Colonic mucosa (tissue), 4 donors: ENCODE measurements at regions not wholly inside any gene's neighbourhood (a gene's known extent, or its start where the extent isn't known, plus 50 kb on each side); places are given as distances from the start of the nearest gene placed in this dataset.

Source experiments
- DNase-seq: peaks from one replicate; pipeline ENCODE4 v3.0.0-alpha.2; 2020
- H3K27ac ChIP-seq: fragments of 200-600 bp; one replicate; pipeline ENCODE4 v1.8.0; 2021
- H3K27me3 ChIP-seq: fragments of 200-600 bp; one replicate; pipeline ENCODE4 v1.8.0; 2021
- H3K36me3 ChIP-seq: fragments of 200-600 bp; one replicate; pipeline ENCODE4 v1.8.0; 2021
- H3K4me1 ChIP-seq: fragments of 200-600 bp; one replicate; pipeline ENCODE4 v1.8.0; 2021; ENCODE audit warnings: mild to moderate bottlenecking
- H3K4me3 ChIP-seq: fragments of 200-600 bp; one replicate; pipeline ENCODE4 v1.8.0; 2021
- H3K9ac ChIP-seq, 2 donors: one replicate each; pipeline ENCODE4 v1.7.0; 2013; ENCODE audit warnings: control low read depth in 2 of 2, low read depth in 2 of 2, low read length in 2 of 2
- H3K9me3 ChIP-seq: fragments of 200-600 bp; one replicate; pipeline ENCODE4 v1.8.0; 2021
- intact Hi-C: fragments of 100-400 bp; cut with DNase I; formaldehyde crosslinking; loops from one replicate; pipeline ENCODE4 v1.14.1; 2022
- TF ChIP-seq, protein P1 (sequence below): fragments of 200-600 bp; IDR thresholded peaks from one replicate; pipeline ENCODE4 v1.8.0; 2022; ENCODE audit warnings: antibody characterized with exemption, mild to moderate bottlenecking
- donor health status: healthy.
- donor health status: DM: no; HTN: no; CAD: no.
- donor health status: DM: no; HTN: no; CAD: no.

DNA sequence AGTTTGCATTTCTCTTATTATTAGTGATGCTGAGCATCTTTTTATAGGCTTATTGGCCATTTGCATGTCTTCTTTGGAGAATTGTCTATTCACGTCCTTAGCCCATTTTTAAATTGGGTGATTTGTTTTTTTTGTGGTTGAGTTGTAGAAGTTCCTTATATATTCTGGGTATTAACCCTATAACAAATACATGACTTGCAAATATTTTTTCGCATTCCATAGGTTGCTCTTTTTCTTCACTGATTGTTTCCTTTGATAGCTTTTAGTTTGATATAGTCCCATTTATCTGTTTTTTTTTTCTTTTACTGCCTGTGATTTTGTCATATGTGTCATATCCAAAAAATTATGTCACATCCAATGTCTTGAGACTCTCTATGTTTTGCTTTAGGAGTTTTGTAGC lies 243.6 kb downstream of the GPD2 start:
- Histone ChIP-seq H3K27me3 (no peaks in the 10 kb centered on the region), H3K4me3 (no peak overlapping the region), H3K27ac (no peak overlapping the region), H3K4me1 (no peaks in the 10 kb centered on the region), H3K9ac (no peak overlapping the region), H3K9me3 (no peaks in the 10 kb centered on the region), H3K36me3 (no peaks in the 10 kb centered on the region)
- intact Hi-C loops: no loop called here
- DNase-seq: no peak
- TF ChIP-seq, protein P1, sequence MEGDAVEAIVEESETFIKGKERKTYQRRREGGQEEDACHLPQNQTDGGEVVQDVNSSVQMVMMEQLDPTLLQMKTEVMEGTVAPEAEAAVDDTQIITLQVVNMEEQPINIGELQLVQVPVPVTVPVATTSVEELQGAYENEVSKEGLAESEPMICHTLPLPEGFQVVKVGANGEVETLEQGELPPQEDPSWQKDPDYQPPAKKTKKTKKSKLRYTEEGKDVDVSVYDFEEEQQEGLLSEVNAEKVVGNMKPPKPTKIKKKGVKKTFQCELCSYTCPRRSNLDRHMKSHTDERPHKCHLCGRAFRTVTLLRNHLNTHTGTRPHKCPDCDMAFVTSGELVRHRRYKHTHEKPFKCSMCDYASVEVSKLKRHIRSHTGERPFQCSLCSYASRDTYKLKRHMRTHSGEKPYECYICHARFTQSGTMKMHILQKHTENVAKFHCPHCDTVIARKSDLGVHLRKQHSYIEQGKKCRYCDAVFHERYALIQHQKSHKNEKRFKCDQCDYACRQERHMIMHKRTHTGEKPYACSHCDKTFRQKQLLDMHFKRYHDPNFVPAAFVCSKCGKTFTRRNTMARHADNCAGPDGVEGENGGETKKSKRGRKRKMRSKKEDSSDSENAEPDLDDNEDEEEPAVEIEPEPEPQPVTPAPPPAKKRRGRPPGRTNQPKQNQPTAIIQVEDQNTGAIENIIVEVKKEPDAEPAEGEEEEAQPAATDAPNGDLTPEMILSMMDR: no peak

DNA sequence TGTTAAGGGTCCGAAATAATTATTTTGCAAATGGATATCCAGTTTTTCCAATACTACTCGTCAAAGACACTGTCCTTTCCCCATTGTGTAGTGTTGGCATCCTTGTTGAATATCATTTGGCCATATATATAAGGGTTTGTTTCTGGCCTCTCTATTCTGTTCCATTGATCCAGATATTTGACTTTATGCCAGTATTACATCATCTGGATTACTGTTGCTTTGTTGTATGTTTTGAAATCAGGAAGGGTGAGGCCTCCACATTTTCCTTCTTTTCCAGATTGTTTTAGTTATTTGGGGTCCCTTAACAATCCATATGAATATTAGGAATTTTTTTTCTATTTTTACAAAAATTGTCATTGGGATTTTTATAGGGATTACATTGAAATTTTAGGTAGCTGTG lies 244.1 kb downstream of the GPD2 start:
- H3K9ac ChIP-seq: no peak overlapping the region
- H3K36me3 ChIP-seq: no peaks in the 10 kb centered on the region
- H3K27me3 ChIP-seq: no peaks in the 10 kb centered on the region
- H3K9me3 ChIP-seq: no peaks in the 10 kb centered on the region
- TF ChIP-seq, protein P1: no peak
- intact Hi-C loops: no loop called here
- no peaks in the 10 kb centered on the region for H3K4me1 ChIP-seq
- DNase-seq: no peak
- no peak overlapping the region for H3K4me3 ChIP-seq
- no peak overlapping the region for H3K27ac ChIP-seq

DNA sequence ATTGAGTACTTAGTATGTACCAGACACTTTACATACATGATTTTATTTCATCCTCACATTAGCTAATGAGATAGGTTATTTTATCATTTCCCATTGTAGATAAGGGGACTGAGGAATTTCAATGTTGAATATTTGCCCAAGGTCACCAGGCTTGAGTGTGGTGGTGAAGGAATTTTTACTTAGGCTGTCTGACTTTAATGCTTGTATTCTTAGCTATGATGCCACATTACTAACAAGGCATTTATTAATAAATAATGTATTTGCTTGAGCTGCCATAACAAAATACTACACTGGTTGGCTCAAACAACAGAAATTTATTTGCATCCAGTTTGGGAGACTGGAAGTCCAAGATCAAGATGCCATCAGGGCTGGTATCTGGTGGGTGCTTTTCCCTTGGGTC lies 250.9 kb downstream of the GPD2 start:
- TF ChIP-seq, protein P1: no peak
- no peak for DNase-seq
- H3K9ac ChIP-seq: no peak overlapping the region
- no peaks in the 10 kb centered on the region for H3K9me3 ChIP-seq
- intact Hi-C loops: no loop called here
- H3K4me3 ChIP-seq: no peak overlapping the region
- no peaks in the 10 kb centered on the region for H3K27me3 ChIP-seq
- H3K27ac ChIP-seq: no peak overlapping the region
- H3K36me3 ChIP-seq: no peaks in the 10 kb centered on the region
- no peaks in the 10 kb centered on the region for H3K4me1 ChIP-seq

DNA sequence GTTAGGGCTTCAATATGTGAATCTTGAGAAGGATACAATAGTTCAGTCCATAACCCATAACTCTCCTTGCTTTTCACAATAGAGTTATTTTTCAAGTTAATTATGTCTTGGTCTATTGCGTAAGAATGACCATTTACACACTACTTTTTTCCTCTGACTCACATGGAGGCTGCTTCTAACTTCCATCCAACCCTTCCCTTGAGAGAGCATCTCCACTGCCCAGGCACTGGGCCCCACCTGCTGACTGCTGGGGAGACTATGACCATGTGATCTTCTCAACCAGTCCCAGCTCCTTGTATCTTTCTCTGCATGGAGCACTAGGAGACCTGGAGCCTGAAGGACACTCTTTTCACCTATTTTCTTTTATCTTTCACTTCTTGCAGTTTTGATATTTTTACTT lies 251.5 kb downstream of the GPD2 start:
- H3K4me1 ChIP-seq: no peaks in the 10 kb centered on the region
- TF ChIP-seq, protein P1: no peak
- H3K27me3 ChIP-seq: no peaks in the 10 kb centered on the region
- H3K4me3 ChIP-seq: no peak overlapping the region
- DNase-seq: no peak
- no peaks in the 10 kb centered on the region for H3K36me3 ChIP-seq
- no peak overlapping the region for H3K9ac ChIP-seq
- H3K27ac ChIP-seq: no peak overlapping the region
- intact Hi-C loops: no loop called here
- no peaks in the 10 kb centered on the region for H3K9me3 ChIP-seq

DNA sequence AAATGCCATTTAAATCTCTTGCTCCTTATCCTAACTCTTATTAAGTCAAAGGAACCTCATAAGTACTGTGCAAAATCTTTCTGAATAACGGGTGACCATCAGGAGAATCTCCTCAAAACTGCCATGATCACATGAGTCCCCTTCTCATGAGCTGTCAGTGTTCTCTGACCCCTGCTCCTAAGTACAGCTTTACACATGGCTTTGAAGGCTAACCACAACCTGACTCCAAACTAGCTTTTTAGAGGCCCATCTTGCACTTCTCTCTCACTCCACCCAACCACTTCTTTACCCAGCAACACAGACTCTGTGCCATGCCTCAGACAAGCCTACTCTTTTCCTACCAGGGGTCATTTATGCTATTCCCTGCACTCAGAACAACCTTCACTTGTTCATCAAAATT lies 253.8 kb downstream of the GPD2 start:
- Histone ChIP-seq H3K4me3 (no peak overlapping the region), H3K4me1 (no peaks in the 10 kb centered on the region), H3K36me3 (no peaks in the 10 kb centered on the region), H3K9me3 (no peaks in the 10 kb centered on the region), H3K27me3 (no peaks in the 10 kb centered on the region), H3K9ac (no peak overlapping the region), H3K27ac (no peak overlapping the region)
- intact Hi-C loops: no loop called here
- no peak for DNase-seq
- TF ChIP-seq, protein P1: no peak

DNA sequence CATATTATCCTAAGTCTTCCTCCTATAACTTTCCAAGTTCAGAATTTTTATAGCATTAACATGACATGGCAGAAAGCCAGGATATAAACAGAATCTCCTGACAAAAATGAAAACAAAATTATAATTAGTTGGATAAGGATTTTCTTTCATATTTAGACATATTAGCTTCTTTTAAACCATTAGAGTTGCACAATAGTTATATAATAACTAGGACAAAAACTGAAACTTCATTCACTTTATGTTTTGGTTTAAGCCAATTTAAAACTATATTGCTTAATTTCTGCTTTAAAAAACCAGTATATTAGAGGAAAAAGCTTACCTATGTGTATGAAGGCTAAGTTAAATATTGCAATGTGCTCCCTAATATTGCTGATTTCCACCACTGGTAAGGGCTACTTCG lies 254.8 kb downstream of the GPD2 start:
- H3K9me3 ChIP-seq: no peaks in the 10 kb centered on the region
- intact Hi-C loops: no loop called here
- TF ChIP-seq, protein P1: no peak

More for the DNA sequence above, 254.8 kb downstream of the GPD2 start:
- Histone ChIP-seq H3K27me3 (no peaks in the 10 kb centered on the region), H3K4me3 (no peak overlapping the region), H3K4me1 (no peaks in the 10 kb centered on the region), H3K27ac (no peak overlapping the region), H3K9ac (no peak overlapping the region), H3K36me3 (no peaks in the 10 kb centered on the region)
- DNase-seq: no peak
